ENCODE measurements at regions not wholly inside any gene's neighbourhood (a gene's known extent, or its start where the extent isn't known, plus 50 kb on each side); places are given as distances from the start of the nearest gene placed in this dataset.

- H3K27ac Mint-ChIP-seq = no peak overlapping the region
- no peak for DNase-seq (ENCODE audit: low spot score)
- Histone ChIP-seq H3K27me3 (no peaks in the 10 kb centered on the region), H3K4me1 (no peaks in the 10 kb centered on the region), H3K27ac (no peak overlapping the region), H2AFZ (replicated peaks) (no peak overlapping the region), H3K4me2 (no peak overlapping the region), H3K9me3 (ENCODE audit: low read depth) (no peaks in the 10 kb centered on the region), H3K36me3 (no peaks in the 10 kb centered on the region), H3F3A (ENCODE audit: low read depth) (no peaks in the 10 kb centered on the region), H3K4me3 (no peak overlapping the region), H3K79me2 (ENCODE audit: low read depth) (no peaks in the 10 kb centered on the region), H3K9ac (no peak overlapping the region), H4K20me1 (ENCODE audit: low read depth) (no peaks in the 10 kb centered on the region)
- no peaks in the 10 kb centered on the region for H3K36me3 Mint-ChIP-seq
- no peaks in the 10 kb centered on the region for H3K4me1 Mint-ChIP-seq
- H3K27me3 Mint-ChIP-seq (ENCODE audit: insufficient read depth, low read depth) = peaks cover 5% of the 10 kb centered on the region
- peaks cover 5% of the 10 kb centered on the region for H3K9me3 Mint-ChIP-seq
- TF ChIP-seq CTCF (IDR thresholded peaks at IDR 0.05) = no peak
- no peak for TF ChIP-seq EZH2 (IDR thresholded peaks at IDR 0.05)
- TF ChIP-seq EZH2phosphoT487 (IDR thresholded peaks at IDR 0.05) = no peak
- H3K4me3 Mint-ChIP-seq = no peak overlapping the region
These were observed 78.8 kb downstream of the DUSP6 start for GRCh38 chr12:89273525-89273924.

GRCh38 chr12:89270548-89270947, 81.8 kb downstream of the DUSP6 start:
- DNase-seq (ENCODE audit: low spot score) = no peak
- Mint-ChIP-seq H3K27ac (no peak overlapping the region), H3K4me1 (peaks cover 3% of the 10 kb centered on the region), H3K27me3 (ENCODE audit: insufficient read depth, low read depth) (peaks cover 5% of the 10 kb centered on the region), H3K9me3 (peaks cover 5% of the 10 kb centered on the region), H3K4me3 (no peak overlapping the region), H3K36me3 (no peaks in the 10 kb centered on the region)
- no peak for TF ChIP-seq EZH2 (IDR thresholded peaks at IDR 0.05)
- TF ChIP-seq CTCF (IDR thresholded peaks at IDR 0.05) = no peak
- TF ChIP-seq EZH2phosphoT487 (IDR thresholded peaks at IDR 0.05) = no peak
- H3K4me3 ChIP-seq = no peak overlapping the region
- no peak overlapping the region for H2AFZ ChIP-seq (replicated peaks)
- no peak overlapping the region for H3K4me2 ChIP-seq
- no peaks in the 10 kb centered on the region for H3K4me1 ChIP-seq
- no peaks in the 10 kb centered on the region for H4K20me1 ChIP-seq (ENCODE audit: low read depth)
- H3K9ac ChIP-seq = no peak overlapping the region
- H3F3A ChIP-seq (ENCODE audit: low read depth) = no peaks in the 10 kb centered on the region
- no peaks in the 10 kb centered on the region for H3K27me3 ChIP-seq
- H3K79me2 ChIP-seq (ENCODE audit: low read depth) = no peaks in the 10 kb centered on the region
- H3K9me3 ChIP-seq (ENCODE audit: low read depth) = no peaks in the 10 kb centered on the region
- no peak overlapping the region for H3K27ac ChIP-seq
- H3K36me3 ChIP-seq = no peaks in the 10 kb centered on the region

GRCh38 chr12:89269174-89269573, 83.1 kb downstream of the DUSP6 start:
- H3K27ac Mint-ChIP-seq = no peak overlapping the region

More at GRCh38 chr12:89269174-89269573, 83.1 kb downstream of the DUSP6 start:
- H3K27me3 Mint-ChIP-seq (ENCODE audit: insufficient read depth, low read depth) = peaks cover 5% of the 10 kb centered on the region
- Histone ChIP-seq H3K27me3 (no peaks in the 10 kb centered on the region), H3K27ac (no peak overlapping the region), H3K4me2 (no peak overlapping the region), H3K4me3 (no peak overlapping the region), H3K9ac (no peak overlapping the region), H3K9me3 (ENCODE audit: low read depth) (no peaks in the 10 kb centered on the region), H3K79me2 (ENCODE audit: low read depth) (no peaks in the 10 kb centered on the region), H3K4me1 (no peaks in the 10 kb centered on the region), H3K36me3 (no peaks in the 10 kb centered on the region), H2AFZ (replicated peaks) (no peak overlapping the region), H4K20me1 (ENCODE audit: low read depth) (no peaks in the 10 kb centered on the region), H3F3A (ENCODE audit: low read depth) (no peaks in the 10 kb centered on the region)
- H3K9me3 Mint-ChIP-seq = peaks cover 5% of the 10 kb centered on the region
- no peaks in the 10 kb centered on the region for H3K36me3 Mint-ChIP-seq
- no peak for TF ChIP-seq EZH2 (IDR thresholded peaks at IDR 0.05)
- TF ChIP-seq CTCF (IDR thresholded peaks at IDR 0.05) = no peak
- no peak for TF ChIP-seq EZH2phosphoT487 (IDR thresholded peaks at IDR 0.05)
- H3K4me1 Mint-ChIP-seq = peaks cover 3% of the 10 kb centered on the region
- H3K4me3 Mint-ChIP-seq = no peak overlapping the region
- no peak for DNase-seq (ENCODE audit: low spot score)
